ENCODE measurements at regions not wholly inside any gene's neighbourhood (a gene's known extent, or its start where the extent isn't known, plus 50 kb on each side); places are given as distances from the start of the nearest gene placed in this dataset.

DNA sequence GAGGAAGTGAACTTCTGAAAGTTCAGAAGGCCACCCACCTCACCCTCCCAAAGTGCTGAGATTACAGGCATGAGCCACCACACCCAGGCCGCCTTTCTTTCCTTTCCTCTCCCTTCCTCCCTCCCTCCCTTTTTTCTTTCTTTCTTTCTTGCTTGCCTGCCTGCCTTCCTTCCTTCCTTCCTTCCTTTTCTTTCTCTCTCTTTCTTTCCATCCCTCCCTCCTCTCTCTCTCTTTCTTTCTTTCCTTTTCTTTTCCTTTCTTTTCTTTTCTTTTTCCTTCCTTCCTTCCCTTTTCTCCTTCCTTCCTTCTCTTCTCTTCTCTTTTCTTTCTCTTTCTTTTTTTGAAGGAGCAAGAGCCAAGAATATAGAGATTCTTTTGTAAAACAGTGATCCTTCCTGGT is 208.3 kb upstream of the HMGA2 start:
- Histone ChIP-seq H3K4me2 (ENCODE audit: low read length) (no peak overlapping the region), H4K20me1 (ENCODE audit: insufficient read depth, low read length) (no peaks in the 10 kb centered on the region), H3K9me2 (ENCODE audit: insufficient read depth, low read length) (no peaks in the 10 kb centered on the region), H3K9me3 (ENCODE audit: low read length) (no peaks in the 10 kb centered on the region), H3K79me2 (ENCODE audit: insufficient read depth, low read depth, low read length) (no peaks in the 10 kb centered on the region), H3K4me1 (ENCODE audit: insufficient read depth, low read length, poor library complexity, severe bottlenecking) (no peaks in the 10 kb centered on the region), H2AFZ (ENCODE audit: low read length) (no peak overlapping the region), H3K36me3 (ENCODE audit: insufficient read depth, low read length) (no peaks in the 10 kb centered on the region), H3K27ac (ENCODE audit: low read depth, low read length, poor library complexity, severe bottlenecking) (no peak overlapping the region), H3K4me3 (ENCODE audit: low read depth, low read length, poor library complexity, severe bottlenecking) (no peak overlapping the region)
- CTCF ChIA-PET (ENCODE audit: unreplicated experiment) = no interaction called here
- TF ChIP-seq, protein P1, sequence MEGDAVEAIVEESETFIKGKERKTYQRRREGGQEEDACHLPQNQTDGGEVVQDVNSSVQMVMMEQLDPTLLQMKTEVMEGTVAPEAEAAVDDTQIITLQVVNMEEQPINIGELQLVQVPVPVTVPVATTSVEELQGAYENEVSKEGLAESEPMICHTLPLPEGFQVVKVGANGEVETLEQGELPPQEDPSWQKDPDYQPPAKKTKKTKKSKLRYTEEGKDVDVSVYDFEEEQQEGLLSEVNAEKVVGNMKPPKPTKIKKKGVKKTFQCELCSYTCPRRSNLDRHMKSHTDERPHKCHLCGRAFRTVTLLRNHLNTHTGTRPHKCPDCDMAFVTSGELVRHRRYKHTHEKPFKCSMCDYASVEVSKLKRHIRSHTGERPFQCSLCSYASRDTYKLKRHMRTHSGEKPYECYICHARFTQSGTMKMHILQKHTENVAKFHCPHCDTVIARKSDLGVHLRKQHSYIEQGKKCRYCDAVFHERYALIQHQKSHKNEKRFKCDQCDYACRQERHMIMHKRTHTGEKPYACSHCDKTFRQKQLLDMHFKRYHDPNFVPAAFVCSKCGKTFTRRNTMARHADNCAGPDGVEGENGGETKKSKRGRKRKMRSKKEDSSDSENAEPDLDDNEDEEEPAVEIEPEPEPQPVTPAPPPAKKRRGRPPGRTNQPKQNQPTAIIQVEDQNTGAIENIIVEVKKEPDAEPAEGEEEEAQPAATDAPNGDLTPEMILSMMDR (conservative IDR thresholded peaks at IDR 0.05; ENCODE audit: low read length) = no peak
- TF ChIP-seq EZH2phosphoT487 (IDR thresholded peaks at IDR 0.05; ENCODE audit: borderline replicate concordance, low read depth, low read length) = no peak
- DNase-seq (ENCODE audit: low spot score) = no peak
- POLR2A ChIA-PET = interaction anchor here (0.6 kb wide), 1 partner anchor 562 kb away, joined by 3 read pairs; no protein-coding TSS in a partner anchor
- intact Hi-C loops (cut with micrococcal nuclease; ENCODE audit: unreplicated experiment) = no loop called here
- BruUV-seq (replicated peaks) = no TSS peak

DNA sequence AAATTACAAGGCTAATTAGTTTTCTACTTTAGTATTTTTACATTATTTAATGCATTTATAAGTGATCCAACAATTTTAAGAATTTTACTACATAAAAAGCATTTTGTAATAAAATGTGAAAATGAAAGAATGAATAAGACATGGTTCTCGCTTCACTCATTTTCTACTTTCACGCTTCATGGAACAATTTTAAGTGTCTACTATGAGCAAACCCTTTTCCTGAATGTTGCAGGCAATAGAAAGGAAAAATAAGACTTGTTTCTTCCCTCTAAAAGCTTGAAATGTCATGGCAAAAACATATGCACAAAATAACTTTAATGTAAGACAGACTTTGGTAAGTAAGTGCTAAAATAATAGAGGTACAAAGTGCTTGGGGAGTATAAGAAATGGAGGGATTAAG is 205.7 kb upstream of the HMGA2 start:
- POLR2A ChIA-PET = interaction anchor here (0.6 kb wide), 1 partner anchor 141 kb away, joined by 4 read pairs; no protein-coding TSS in a partner anchor
- no peak for TF ChIP-seq EZH2phosphoT487 (IDR thresholded peaks at IDR 0.05; ENCODE audit: borderline replicate concordance, low read depth, low read length)
- TF ChIP-seq, protein P1 (conservative IDR thresholded peaks at IDR 0.05; ENCODE audit: low read length) = no peak
- Histone ChIP-seq H3K27ac (ENCODE audit: low read depth, low read length, poor library complexity, severe bottlenecking) (no peak overlapping the region), H3K4me1 (ENCODE audit: insufficient read depth, low read length, poor library complexity, severe bottlenecking) (no peaks in the 10 kb centered on the region), H3K4me2 (ENCODE audit: low read length) (no peak overlapping the region), H3K79me2 (ENCODE audit: insufficient read depth, low read depth, low read length) (no peaks in the 10 kb centered on the region), H3K9me2 (ENCODE audit: insufficient read depth, low read length) (no peaks in the 10 kb centered on the region), H3K4me3 (ENCODE audit: low read depth, low read length, poor library complexity, severe bottlenecking) (no peak overlapping the region), H3K9me3 (ENCODE audit: low read length) (no peaks in the 10 kb centered on the region), H2AFZ (ENCODE audit: low read length) (no peak overlapping the region), H3K36me3 (ENCODE audit: insufficient read depth, low read length) (no peaks in the 10 kb centered on the region), H4K20me1 (ENCODE audit: insufficient read depth, low read length) (no peaks in the 10 kb centered on the region)
- CTCF ChIA-PET (ENCODE audit: unreplicated experiment) = no interaction called here
- DNase-seq (ENCODE audit: low spot score) = no peak
- BruUV-seq (replicated peaks) = no TSS peak
- intact Hi-C loops (cut with micrococcal nuclease; ENCODE audit: unreplicated experiment) = no loop called here

DNA sequence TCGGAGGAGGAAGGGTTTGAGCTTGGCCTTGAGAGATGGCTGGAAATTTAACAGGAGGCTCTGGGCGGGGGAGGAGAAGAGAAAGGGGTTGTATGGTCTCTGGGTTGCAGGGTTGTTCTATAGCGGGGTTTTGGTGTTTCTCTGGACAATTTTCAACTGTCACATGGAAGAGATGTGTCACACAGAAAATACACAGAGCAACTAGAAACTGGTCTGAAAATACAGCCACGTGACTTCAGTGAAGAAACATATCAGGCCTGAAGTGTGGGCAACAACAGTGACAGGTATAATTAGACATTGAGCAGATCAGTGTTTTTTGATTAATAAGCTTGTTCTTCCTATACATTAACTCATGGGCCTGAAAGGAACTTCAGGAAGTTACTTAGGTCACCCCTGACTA is 205.3 kb upstream of the HMGA2 start:
- no TSS peak for BruUV-seq (replicated peaks)
- Histone ChIP-seq H2AFZ (ENCODE audit: low read length) (no peak overlapping the region), H3K4me1 (ENCODE audit: insufficient read depth, low read length, poor library complexity, severe bottlenecking) (no peaks in the 10 kb centered on the region), H3K9me2 (ENCODE audit: insufficient read depth, low read length) (no peaks in the 10 kb centered on the region), H4K20me1 (ENCODE audit: insufficient read depth, low read length) (no peaks in the 10 kb centered on the region), H3K4me3 (ENCODE audit: low read depth, low read length, poor library complexity, severe bottlenecking) (no peak overlapping the region), H3K79me2 (ENCODE audit: insufficient read depth, low read depth, low read length) (no peaks in the 10 kb centered on the region), H3K9me3 (ENCODE audit: low read length) (no peaks in the 10 kb centered on the region), H3K4me2 (ENCODE audit: low read length) (no peak overlapping the region), H3K36me3 (ENCODE audit: insufficient read depth, low read length) (no peaks in the 10 kb centered on the region), H3K27ac (ENCODE audit: low read depth, low read length, poor library complexity, severe bottlenecking) (no peak overlapping the region)
- POLR2A ChIA-PET = no interaction called here
- intact Hi-C loops (cut with micrococcal nuclease; ENCODE audit: unreplicated experiment) = no loop called here
- no peak for DNase-seq (ENCODE audit: low spot score)
- CTCF ChIA-PET (ENCODE audit: unreplicated experiment) = no interaction called here
- no peak for TF ChIP-seq EZH2phosphoT487 (IDR thresholded peaks at IDR 0.05; ENCODE audit: borderline replicate concordance, low read depth, low read length)
- TF ChIP-seq, protein P1 (conservative IDR thresholded peaks at IDR 0.05; ENCODE audit: low read length) = no peak

Measured in OCI-LY7 (cell line).